ENCODE measurements at regions not wholly inside any gene's neighbourhood (a gene's known extent, or its start where the extent isn't known, plus 50 kb on each side); places are given as distances from the start of the nearest gene placed in this dataset.

DNA sequence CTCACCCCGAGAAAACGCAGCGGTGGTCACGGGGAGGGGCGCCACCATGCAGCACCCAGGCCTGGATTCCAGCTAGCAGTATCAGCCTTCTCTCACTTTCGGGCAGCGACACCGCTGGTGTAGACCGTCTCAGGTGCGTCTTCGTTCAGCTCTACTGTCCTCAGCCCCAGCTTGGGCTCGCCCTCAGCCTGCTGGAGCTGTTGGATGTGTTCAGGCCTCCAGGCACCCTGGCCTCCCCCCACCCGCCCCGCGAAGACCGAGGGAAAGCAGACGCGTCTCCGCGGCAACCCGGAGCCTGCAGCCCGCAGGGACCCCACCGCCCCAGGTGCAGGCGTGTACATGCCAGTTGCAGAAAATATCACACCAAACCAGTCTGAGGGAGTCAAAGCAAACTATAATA lies 60.8 kb upstream of the CARMIL1 start:
- POLR2A ChIA-PET: no interaction called here
- no peak overlapping the region for H3K9ac ChIP-seq (ENCODE audit: control insufficient read depth, insufficient read depth, low read length)
- no peak for DNase-seq (ENCODE audit: low read depth, low spot score)
- CTCF ChIA-PET: no interaction called here
- no TSS peak for BruUV-seq (replicated peaks)
- in situ Hi-C loops (cut with MboI) (no loop called here), intact Hi-C loops (cut with micrococcal nuclease; ENCODE audit: unreplicated experiment) (no loop called here)
- no peaks in the 10 kb centered on the region for H3K9me3 ChIP-seq (replicated peaks; ENCODE audit: control insufficient read depth, insufficient read depth, low read length)
- ATAC-seq: no peak
- TF ChIP-seq, protein P1, sequence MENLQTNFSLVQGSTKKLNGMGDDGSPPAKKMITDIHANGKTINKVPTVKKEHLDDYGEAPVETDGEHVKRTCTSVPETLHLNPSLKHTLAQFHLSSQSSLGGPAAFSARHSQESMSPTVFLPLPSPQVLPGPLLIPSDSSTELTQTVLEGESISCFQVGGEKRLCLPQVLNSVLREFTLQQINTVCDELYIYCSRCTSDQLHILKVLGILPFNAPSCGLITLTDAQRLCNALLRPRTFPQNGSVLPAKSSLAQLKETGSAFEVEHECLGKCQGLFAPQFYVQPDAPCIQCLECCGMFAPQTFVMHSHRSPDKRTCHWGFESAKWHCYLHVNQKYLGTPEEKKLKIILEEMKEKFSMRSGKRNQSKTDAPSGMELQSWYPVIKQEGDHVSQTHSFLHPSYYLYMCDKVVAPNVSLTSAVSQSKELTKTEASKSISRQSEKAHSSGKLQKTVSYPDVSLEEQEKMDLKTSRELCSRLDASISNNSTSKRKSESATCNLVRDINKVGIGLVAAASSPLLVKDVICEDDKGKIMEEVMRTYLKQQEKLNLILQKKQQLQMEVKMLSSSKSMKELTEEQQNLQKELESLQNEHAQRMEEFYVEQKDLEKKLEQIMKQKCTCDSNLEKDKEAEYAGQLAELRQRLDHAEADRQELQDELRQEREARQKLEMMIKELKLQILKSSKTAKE (IDR thresholded peaks at IDR 0.05; ENCODE audit: low read depth, poor library complexity, severe bottlenecking): no peak
- TF ChIP-seq SMARCA5 (IDR thresholded peaks at IDR 0.05) (no peak), GATAD2B (conservative IDR thresholded peaks at IDR 0.05; ENCODE audit: low read depth) (no peak), SMAD1 (IDR thresholded peaks at IDR 0.05; ENCODE audit: low read depth, partially characterized antibody) (no peak), MYB (IDR thresholded peaks at IDR 0.05; ENCODE audit: borderline replicate concordance, low read depth, low read length) (no peak), JUND (IDR thresholded peaks at IDR 0.05; ENCODE audit: low read depth, low read length) (no peak), NR2C2 (IDR thresholded peaks at IDR 0.05; ENCODE audit: borderline replicate concordance, control insufficient read depth, insufficient read length, low read depth) (no peak), STAT1 (conservative IDR thresholded peaks at IDR 0.05) (no peak), ZNF384 (IDR thresholded peaks at IDR 0.05; ENCODE audit: borderline replicate concordance, low read depth, low read length) (no peak), BACH1 (IDR thresholded peaks at IDR 0.05; ENCODE audit: borderline replicate concordance) (no peak), TCF7 (IDR thresholded peaks at IDR 0.05; ENCODE audit: borderline replicate concordance) (no peak), ZSCAN29 (IDR thresholded peaks at IDR 0.05) (no peak), ETV6 (conservative IDR thresholded peaks at IDR 0.05 in 1 of 2, IDR thresholded peaks at IDR 0.05 in 1 of 2; ENCODE audit: borderline replicate concordance in 1 of 2, low read depth in 1 of 2) (no peak), TCF12 (IDR thresholded peaks at IDR 0.05; ENCODE audit: low read depth, low read length) (no peak), EED (IDR thresholded peaks at IDR 0.05; ENCODE audit: low read depth) (no peak), ZZZ3 (IDR thresholded peaks at IDR 0.05; ENCODE audit: control insufficient read depth, insufficient read length, low read depth) (no peak), SREBF2 (IDR thresholded peaks at IDR 0.05; ENCODE audit: low read length) (no peak), MYC (IDR thresholded peaks at IDR 0.05; ENCODE audit: insufficient read depth, insufficient read length, insufficient replicate concordance, low read length, severe bottlenecking) (no peak)
- TF ChIP-seq, protein P2, sequence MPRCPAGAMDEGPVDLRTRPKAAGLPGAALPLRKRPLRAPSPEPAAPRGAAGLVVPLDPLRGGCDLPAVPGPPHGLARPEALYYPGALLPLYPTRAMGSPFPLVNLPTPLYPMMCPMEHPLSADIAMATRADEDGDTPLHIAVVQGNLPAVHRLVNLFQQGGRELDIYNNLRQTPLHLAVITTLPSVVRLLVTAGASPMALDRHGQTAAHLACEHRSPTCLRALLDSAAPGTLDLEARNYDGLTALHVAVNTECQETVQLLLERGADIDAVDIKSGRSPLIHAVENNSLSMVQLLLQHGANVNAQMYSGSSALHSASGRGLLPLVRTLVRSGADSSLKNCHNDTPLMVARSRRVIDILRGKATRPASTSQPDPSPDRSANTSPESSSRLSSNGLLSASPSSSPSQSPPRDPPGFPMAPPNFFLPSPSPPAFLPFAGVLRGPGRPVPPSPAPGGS (IDR thresholded peaks at IDR 0.05; ENCODE audit: borderline replicate concordance, insufficient read depth, low read depth, low read length, poor library complexity, severe bottlenecking): no peak
- TF ChIP-seq, protein P3, sequence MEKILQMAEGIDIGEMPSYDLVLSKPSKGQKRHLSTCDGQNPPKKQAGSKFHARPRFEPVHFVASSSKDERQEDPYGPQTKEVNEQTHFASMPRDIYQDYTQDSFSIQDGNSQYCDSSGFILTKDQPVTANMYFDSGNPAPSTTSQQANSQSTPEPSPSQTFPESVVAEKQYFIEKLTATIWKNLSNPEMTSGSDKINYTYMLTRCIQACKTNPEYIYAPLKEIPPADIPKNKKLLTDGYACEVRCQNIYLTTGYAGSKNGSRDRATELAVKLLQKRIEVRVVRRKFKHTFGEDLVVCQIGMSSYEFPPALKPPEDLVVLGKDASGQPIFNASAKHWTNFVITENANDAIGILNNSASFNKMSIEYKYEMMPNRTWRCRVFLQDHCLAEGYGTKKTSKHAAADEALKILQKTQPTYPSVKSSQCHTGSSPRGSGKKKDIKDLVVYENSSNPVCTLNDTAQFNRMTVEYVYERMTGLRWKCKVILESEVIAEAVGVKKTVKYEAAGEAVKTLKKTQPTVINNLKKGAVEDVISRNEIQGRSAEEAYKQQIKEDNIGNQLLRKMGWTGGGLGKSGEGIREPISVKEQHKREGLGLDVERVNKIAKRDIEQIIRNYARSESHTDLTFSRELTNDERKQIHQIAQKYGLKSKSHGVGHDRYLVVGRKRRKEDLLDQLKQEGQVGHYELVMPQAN (conservative IDR thresholded peaks at IDR 0.05): no peak
- no peaks in the 10 kb centered on the region for H3K79me2 ChIP-seq (ENCODE audit: control insufficient read depth, insufficient read depth, low read length)
- H2AFZ ChIP-seq (ENCODE audit: control insufficient read depth, low read depth, low read length): no peak overlapping the region
- H3K36me3 ChIP-seq (ENCODE audit: control insufficient read depth in 2 of 2, insufficient read depth in 2 of 2, low read length in 1 of 2): no peaks in the 10 kb centered on the region
- RAD21 ChIA-PET (ENCODE audit: unreplicated experiment): no interaction called here
- no peaks in the 10 kb centered on the region for H3K4me1 ChIP-seq (ENCODE audit: control insufficient read depth, insufficient read depth, low read length)
- 69% methylated on average over 24 of the region's 24 CpGs for WGBS (ENCODE audit: insufficient coverage, insufficient replicate concordance, low lambda C conversion rate, missing lambda C conversion rate)
- no peak for FAIRE-seq
- no peaks in the 10 kb centered on the region; the same call in 1 of the 2 replicates for H4K20me1 ChIP-seq (ENCODE audit: control insufficient read depth, insufficient read depth)
- no peaks in the 10 kb centered on the region for H3K27me3 ChIP-seq (replicated peaks in 1 of 2; ENCODE audit: control insufficient read depth in 2 of 2, insufficient read depth in 2 of 2, low read length in 1 of 2)
- SMC1A ChIA-PET (ENCODE audit: uncharacterized antibody, unreplicated experiment): no interaction called here
- no peak overlapping the region for H3K27ac ChIP-seq (ENCODE audit: control insufficient read depth, insufficient read depth)
- no peak overlapping the region for H3K4me3 ChIP-seq
- no peak overlapping the region for H3K4me2 ChIP-seq (ENCODE audit: control insufficient read depth, insufficient read depth)

All from GM12878 (cell line).